AG04450 (cell line): ENCODE measurements at regions not wholly inside any gene's neighbourhood (a gene's known extent, or its start where the extent isn't known, plus 50 kb on each side); places are given as distances from the start of the nearest gene placed in this dataset.
"Not testable (repeated sequence)": the region's sequence is repeated elsewhere in the genome, so short reads cannot be mapped to it uniquely, and the experiment has no call there.

Experiments
- CTCF ChIA-PET: fragments of 300-600, 350-600 bp; formaldehyde crosslinking; extraction: SDS; loops from one replicate; lab custom pipeline; 2022; ENCODE audit warnings: antibody characterized with exemption, inconsistent platforms; lab: Charles Lee
- POLR2A ChIA-PET: fragments of 350-600 bp; formaldehyde crosslinking; extraction: SDS; loops from one replicate; lab custom pipeline; 2021; ENCODE audit warnings: antibody characterized with exemption, inconsistent platforms; lab: Yijun Ruan, JAX
- DNase-seq: peaks from one replicate; pipeline ENCODE4 v3.0.0-alpha.2; 2011; ENCODE audit warnings: low read depth, low spot score
- H3K27ac ChIP-seq: one replicate; pipeline ENCODE4 v1.5.1; 2012; ENCODE audit warnings: low read depth, low read length, control low read depth
- H3K27me3 ChIP-seq: one replicate; pipeline ENCODE4 v1.6.0; 2012; ENCODE audit warnings: low read length; ENCODE audit not compliant: control insufficient read depth, insufficient read depth
- H3K4me3 ChIP-seq: 2 replicates; pipeline ENCODE4 v1.5.1; 2011; ENCODE audit warnings: mild to moderate bottlenecking, low read depth, low read length, control low read depth
- H3K9me3 ChIP-seq: 2 replicates; pipeline ENCODE4 v1.5.1; 2012; ENCODE audit warnings: low read length; ENCODE audit not compliant: control insufficient read depth, insufficient read depth
- CTCF ChIP-seq: IDR thresholded peaks from 2 replicates; pipeline ENCODE4 v1.5.1; 2011; ENCODE audit warnings: low read depth, low read length, control low read depth, inconsistent platforms

GRCh38 chr12:131621701-131622421 lies 89.0 kb upstream of the SFSWAP start:
- no peak for TF ChIP-seq CTCF
- no peak overlapping the region for H3K4me3 ChIP-seq
- no peak overlapping the region for H3K27ac ChIP-seq
- H3K27me3 ChIP-seq: no peaks in the 10 kb centered on the region
- ChIA-PET POLR2A (no interaction called here), CTCF (no interaction called here)
- H3K9me3 ChIP-seq: peaks cover 8% of the 10 kb centered on the region; the same call in 1 of the 2 replicates
- no peak for DNase-seq

- H3K4me3 ChIP-seq: no peak overlapping the region
- H3K27me3 ChIP-seq: no peaks in the 10 kb centered on the region
- H3K27ac ChIP-seq: no peak overlapping the region
- ChIA-PET POLR2A (no interaction called here), CTCF (no interaction called here)
- TF ChIP-seq CTCF: no peak
- DNase-seq: no peak
- H3K9me3 ChIP-seq: peaks cover 12% of the 10 kb centered on the region
These were observed 88.4 kb upstream of the SFSWAP start for GRCh38 chr12:131622422-131622955.

- DNase-seq, CTCF ChIA-PET, H3K4me3 ChIP-seq, H3K27me3 ChIP-seq, POLR2A ChIA-PET, H3K27ac ChIP-seq: not testable (repeated sequence)
- H3K9me3 ChIP-seq: peaks cover 18% of the 10 kb centered on the region
These were observed 87.2 kb upstream of the SFSWAP start for GRCh38 chr12:131623404-131624368.

GRCh38 chr12:131624369-131624739 lies 86.5 kb upstream of the SFSWAP start:
- H3K4me3 ChIP-seq, DNase-seq, POLR2A ChIA-PET, CTCF ChIA-PET, H3K27ac ChIP-seq, H3K27me3 ChIP-seq: not testable (repeated sequence)
- H3K9me3 ChIP-seq: peaks cover 22% of the 10 kb centered on the region

GRCh38 chr12:131624756-131625501 lies 86.0 kb upstream of the SFSWAP start:
- H3K27me3 ChIP-seq, CTCF ChIA-PET, POLR2A ChIA-PET, DNase-seq, H3K4me3 ChIP-seq, H3K27ac ChIP-seq: not testable (repeated sequence)
- H3K9me3 ChIP-seq: peaks cover 22% of the 10 kb centered on the region

GRCh38 chr12:131625966-131626722 lies 84.7 kb upstream of the SFSWAP start:
- POLR2A ChIA-PET, CTCF ChIA-PET, H3K27me3 ChIP-seq, H3K27ac ChIP-seq, DNase-seq, H3K4me3 ChIP-seq: not testable (repeated sequence)
- peaks cover 22% of the 10 kb centered on the region for H3K9me3 ChIP-seq

- H3K27ac ChIP-seq, DNase-seq, POLR2A ChIA-PET, H3K27me3 ChIP-seq, CTCF ChIA-PET, H3K4me3 ChIP-seq: not testable (repeated sequence)
- peaks cover 17% of the 10 kb centered on the region for H3K9me3 ChIP-seq
These were observed 83.5 kb upstream of the SFSWAP start for GRCh38 chr12:131627151-131628022.
